ENCODE measurements at regions not wholly inside any gene's neighbourhood (a gene's known extent, or its start where the extent isn't known, plus 50 kb on each side); places are given as distances from the start of the nearest gene placed in this dataset.

GRCh38 chr4:189046642-189047041 lies 894.0 kb upstream of the FRG1 start:
- no peak for DNase-seq

GRCh38 chr4:189048119-189048518 lies 892.6 kb upstream of the FRG1 start:
- no peak for DNase-seq

GRCh38 chr4:189049682-189050081 lies 891.0 kb upstream of the FRG1 start:
- DNase-seq: no peak

DNA sequence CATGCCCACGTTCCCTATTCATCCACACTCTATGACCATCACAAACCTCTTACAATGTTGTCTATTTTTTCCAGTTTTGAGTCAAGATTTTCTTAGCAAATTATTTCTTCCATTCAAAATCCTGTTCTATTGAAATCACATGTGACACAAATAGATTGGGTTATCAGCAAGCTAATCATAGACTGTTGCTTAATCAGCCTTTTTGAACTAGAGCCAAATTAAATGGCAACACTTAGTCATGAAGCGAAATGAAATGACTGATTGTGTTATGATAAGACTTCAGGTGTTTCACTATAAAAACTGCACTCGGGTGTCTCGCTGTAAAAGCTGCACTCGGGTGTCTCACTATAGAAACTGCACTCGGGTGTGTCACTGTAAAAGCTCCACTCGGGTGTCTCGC lies 890.0 kb upstream of the FRG1 start:
- no peak for DNase-seq

DNA sequence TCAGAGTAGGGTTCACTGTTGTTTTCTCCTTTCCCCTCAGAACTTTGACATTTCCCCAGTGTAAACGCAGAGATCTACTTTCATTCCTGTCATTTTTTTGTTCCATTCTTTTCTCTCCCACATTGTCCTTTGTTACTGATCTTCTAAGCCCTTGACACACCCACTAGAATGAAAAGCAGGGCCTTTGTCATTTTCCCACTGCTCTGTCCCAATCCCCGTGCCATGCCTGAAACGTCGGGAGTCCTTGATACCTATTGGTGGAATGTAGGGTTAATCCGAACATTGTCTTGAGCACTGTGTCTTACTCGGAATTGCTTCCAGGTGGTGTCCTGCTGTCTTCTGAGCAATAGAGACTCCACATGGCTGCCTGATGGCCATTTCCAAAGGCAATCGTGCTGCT lies 887.1 kb upstream of the FRG1 start:
- no peak for DNase-seq

DNA sequence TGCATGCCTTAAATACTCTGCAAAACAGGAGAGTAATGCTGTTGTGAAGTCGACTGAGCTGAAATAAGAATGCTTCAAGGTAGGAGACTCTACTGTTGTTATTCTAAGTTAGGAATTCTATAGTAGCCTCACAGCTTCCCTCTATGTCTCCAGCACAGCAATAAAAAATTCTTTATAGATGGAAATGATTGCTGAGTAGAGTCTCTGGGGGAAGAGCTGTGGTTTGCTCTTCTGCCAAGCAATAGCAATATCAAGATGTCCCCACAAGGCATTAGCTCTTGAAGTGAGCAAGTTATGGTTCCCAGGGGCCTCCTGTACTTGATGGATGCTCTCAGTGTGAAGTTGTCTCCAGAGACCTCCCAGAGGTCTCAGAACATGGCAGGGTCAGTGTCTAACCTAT lies 880.6 kb upstream of the FRG1 start:
- DNase-seq: no peak

- DNase-seq: no peak
Observed at GRCh38 chr4:189062047-189062820, 878.4 kb upstream of the FRG1 start.

- DNase-seq: no peak
Observed at GRCh38 chr4:189069772-189070171, 870.9 kb upstream of the FRG1 start.

DNA sequence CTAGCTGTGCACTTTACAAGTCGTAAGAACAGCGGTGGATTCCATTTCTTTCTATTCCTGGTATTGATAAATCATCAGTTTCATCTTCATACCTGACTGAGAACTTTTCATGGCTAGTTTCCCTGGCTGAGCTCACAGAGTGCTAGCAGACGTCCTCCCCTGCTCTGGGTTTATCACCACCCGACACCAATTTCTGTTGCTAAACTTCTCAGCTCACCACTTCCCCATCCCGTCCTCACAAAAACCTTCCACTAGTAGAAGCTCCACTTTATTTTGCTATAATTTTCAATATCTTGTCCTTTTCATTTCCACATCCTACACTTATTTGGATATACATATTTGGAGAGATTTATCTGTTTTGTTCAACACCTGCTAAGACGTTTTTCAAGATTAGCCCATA lies 869.4 kb upstream of the FRG1 start:
- no peak for DNase-seq

- DNase-seq: no peak
Observed at GRCh38 chr4:189073739-189074138, 866.9 kb upstream of the FRG1 start.

DNA sequence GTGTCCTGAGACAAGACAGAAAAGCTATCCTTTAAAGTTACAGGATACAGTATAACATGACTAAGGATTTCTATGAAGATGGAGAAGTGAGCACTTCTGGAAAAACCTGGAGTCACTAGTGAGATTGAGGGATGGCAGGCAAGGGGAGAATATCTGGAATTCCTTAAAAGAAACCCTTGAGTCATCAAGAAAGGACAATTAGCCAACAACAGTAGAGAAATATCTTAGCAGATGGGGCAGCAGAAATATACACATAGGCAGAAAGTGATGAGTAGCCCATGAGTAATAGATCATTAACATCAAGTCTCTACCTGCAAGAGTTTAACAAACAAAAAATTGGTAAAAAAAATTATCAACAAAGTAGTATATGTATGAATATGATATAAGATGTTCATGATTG lies 858.8 kb upstream of the FRG1 start:
- DNase-seq: no peak

GRCh38 chr4:189083769-189084168 lies 856.9 kb upstream of the FRG1 start:
- DNase-seq: no peak

DNA sequence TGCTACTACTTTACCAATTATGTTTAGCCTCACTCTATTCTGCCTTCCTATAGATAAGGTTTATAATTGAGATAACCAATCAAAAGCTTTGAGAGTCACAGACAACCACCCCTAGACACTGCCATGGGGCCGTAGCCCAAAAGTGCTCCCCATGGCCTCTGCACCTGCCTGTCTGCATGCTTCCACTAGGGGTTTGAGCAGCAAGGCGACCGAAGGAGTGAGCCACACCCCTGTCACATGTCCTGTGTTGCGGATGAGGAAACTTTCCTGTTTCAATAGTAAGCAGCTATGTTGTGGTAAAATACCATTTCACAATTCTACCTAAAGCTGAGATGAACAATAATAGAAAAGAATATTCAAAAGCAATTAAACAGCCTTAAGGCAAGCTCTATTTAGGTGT lies 856.0 kb upstream of the FRG1 start:
- no peak for DNase-seq

DNA sequence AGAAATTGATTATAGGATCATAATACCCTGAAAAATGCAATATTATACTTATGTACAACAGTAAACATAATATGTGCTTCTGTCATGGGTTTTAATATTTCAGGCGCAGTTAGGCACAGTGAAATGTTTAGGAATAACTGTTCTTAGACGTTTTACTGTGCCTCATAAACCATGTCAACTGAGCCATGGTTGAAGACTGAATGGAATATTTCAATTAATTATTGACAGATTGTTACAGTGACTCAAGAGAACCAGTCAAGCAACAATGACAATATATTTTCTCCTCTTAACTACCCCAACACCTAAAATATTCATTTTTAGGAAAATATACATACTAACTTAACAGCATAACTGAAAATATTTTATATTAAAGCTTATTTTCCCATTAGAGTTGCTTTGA lies 852.7 kb upstream of the FRG1 start:
- DNase-seq: no peak

GRCh38 chr4:189088780-189089179 lies 851.9 kb upstream of the FRG1 start:
- DNase-seq: no peak

GRCh38 chr4:189090174-189090814 lies 850.4 kb upstream of the FRG1 start:
- DNase-seq: no peak

DNA sequence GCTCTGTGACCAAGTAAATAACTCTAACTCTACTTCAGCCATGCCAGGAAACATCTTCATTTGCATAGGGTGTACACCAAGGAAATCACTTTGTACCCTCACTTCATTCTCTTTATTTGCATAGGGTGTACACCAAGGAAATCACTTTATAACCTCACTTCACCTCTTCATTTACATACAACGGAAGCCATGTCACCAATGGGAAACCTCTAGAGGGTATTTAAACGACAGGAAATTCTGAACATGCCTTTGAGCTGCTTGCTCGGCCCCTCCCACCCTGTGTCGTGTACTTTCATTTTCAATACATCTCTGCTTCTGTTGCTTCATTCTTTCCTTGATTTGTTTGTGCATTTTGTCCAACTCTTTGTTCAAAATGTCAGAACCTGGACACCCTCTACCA lies 848.1 kb upstream of the FRG1 start:
- no peak for DNase-seq

DNA sequence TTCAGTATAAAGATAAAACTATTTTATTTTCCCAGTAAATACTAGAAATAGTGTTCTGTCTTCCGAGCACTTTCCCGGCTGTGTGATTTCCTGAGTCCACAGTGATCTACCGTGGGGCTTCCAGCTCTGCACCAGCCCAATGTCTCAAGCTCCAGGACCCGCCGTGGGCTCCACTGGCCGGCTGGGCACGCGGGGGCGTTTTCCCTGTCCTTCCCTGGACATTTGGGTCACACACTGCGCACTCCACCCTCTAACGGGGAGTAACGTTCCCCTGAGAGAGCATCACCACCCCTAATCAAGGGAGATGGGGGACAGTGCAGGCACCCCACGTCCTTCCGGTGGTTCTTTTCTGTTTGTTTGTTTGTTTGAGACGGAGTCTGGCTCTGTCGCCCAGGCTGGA lies 844.6 kb upstream of the FRG1 start:
- DNase-seq: no peak

DNA sequence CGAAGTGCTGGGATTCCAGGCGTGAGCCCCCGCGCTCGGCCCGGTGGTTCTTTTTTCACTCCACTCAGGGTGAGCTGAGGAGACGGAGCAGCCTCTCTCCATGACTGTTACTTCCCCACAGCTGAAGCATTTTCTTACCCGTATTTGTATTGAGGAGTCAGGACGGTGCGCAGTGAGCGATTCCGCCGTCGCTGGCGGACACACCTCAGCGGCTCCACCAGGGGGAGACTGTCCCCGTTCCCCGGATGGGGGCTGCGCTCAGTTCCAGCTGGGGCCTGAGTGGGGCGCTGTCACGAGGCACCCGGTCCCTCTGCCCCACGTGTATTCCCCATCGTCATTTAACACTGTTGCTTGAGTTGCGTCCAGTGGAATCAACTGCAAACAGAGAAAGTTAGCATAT lies 844.0 kb upstream of the FRG1 start:
- DNase-seq: no peak

- DNase-seq: no peak
Observed at GRCh38 chr4:189098932-189099696, 841.6 kb upstream of the FRG1 start.

GRCh38 chr4:189113389-189113888 lies 827.2 kb upstream of the FRG1 start:
- no peak for DNase-seq

GRCh38 chr4:189117426-189117825 lies 823.2 kb upstream of the FRG1 start:
- no peak for DNase-seq

GRCh38 chr4:189121336-189121735 lies 819.3 kb upstream of the FRG1 start:
- DNase-seq: no peak
